ENCODE measurements at regions not wholly inside any gene's neighbourhood (a gene's known extent, or its start where the extent isn't known, plus 50 kb on each side); places are given as distances from the start of the nearest gene placed in this dataset.
"Not testable (repeated sequence)": the region's sequence is repeated elsewhere in the genome, so short reads cannot be mapped to it uniquely, and the experiment has no call there.

- Histone ChIP-seq H3K9ac (ENCODE audit: low read depth in 1 of 3, low read length in 3 of 3) (no peak overlapping the region), H3K27ac (ENCODE audit: low read depth, low read length) (no peak overlapping the region), H3K9me3 (ENCODE audit: control insufficient read depth in 3 of 3, low read length in 3 of 3) (no peaks in the 10 kb centered on the region), H3K36me3 (ENCODE audit: control insufficient read depth in 3 of 3, insufficient read depth in 3 of 3, low read length in 3 of 3) (no peaks in the 10 kb centered on the region), H3K27me3 (ENCODE audit: control insufficient read depth in 3 of 3, insufficient read depth in 3 of 3, low read length in 3 of 3) (no peaks in the 10 kb centered on the region), H3K4me3 (ENCODE audit: low read length in 3 of 3) (no peak overlapping the region), H3K4me1 (ENCODE audit: control insufficient read depth in 3 of 3, insufficient read depth in 3 of 3, low read length in 3 of 3) (no peaks in the 10 kb centered on the region)
These were observed 657.9 kb upstream of the ST8SIA4 start for GRCh38 chr5:101561018-101561417.

GRCh38 chr5:101543780-101544179 lies 640.7 kb upstream of the ST8SIA4 start:
- H3K4me1 ChIP-seq (ENCODE audit: control insufficient read depth in 3 of 3, insufficient read depth in 3 of 3, low read length in 3 of 3): no peaks in the 10 kb centered on the region
- H3K27me3 ChIP-seq (ENCODE audit: control insufficient read depth in 3 of 3, insufficient read depth in 3 of 3, low read length in 3 of 3): no peaks in the 10 kb centered on the region
- H3K27ac ChIP-seq (ENCODE audit: low read depth, low read length): no peak overlapping the region
- H3K9me3 ChIP-seq (ENCODE audit: control insufficient read depth in 3 of 3, low read length in 3 of 3): no peaks in the 10 kb centered on the region
- H3K36me3 ChIP-seq (ENCODE audit: control insufficient read depth in 3 of 3, insufficient read depth in 3 of 3, low read length in 3 of 3): no peaks in the 10 kb centered on the region
- H3K9ac ChIP-seq (ENCODE audit: low read depth in 1 of 3, low read length in 3 of 3): no peak overlapping the region
- no peak overlapping the region for H3K4me3 ChIP-seq (ENCODE audit: low read length in 3 of 3)

- Histone ChIP-seq H3K4me3 (ENCODE audit: low read length in 3 of 3) (no peak overlapping the region), H3K27me3 (ENCODE audit: control insufficient read depth in 3 of 3, insufficient read depth in 3 of 3, low read length in 3 of 3) (no peaks in the 10 kb centered on the region), H3K27ac (ENCODE audit: low read depth, low read length) (no peak overlapping the region), H3K9ac (ENCODE audit: low read depth in 1 of 3, low read length in 3 of 3) (no peak overlapping the region), H3K36me3 (ENCODE audit: control insufficient read depth in 3 of 3, insufficient read depth in 3 of 3, low read length in 3 of 3) (no peaks in the 10 kb centered on the region), H3K9me3 (ENCODE audit: control insufficient read depth in 3 of 3, low read length in 3 of 3) (no peaks in the 10 kb centered on the region), H3K4me1 (ENCODE audit: control insufficient read depth in 3 of 3, insufficient read depth in 3 of 3, low read length in 3 of 3) (no peaks in the 10 kb centered on the region)
These were observed 636.2 kb upstream of the ST8SIA4 start for GRCh38 chr5:101539315-101539714.

- H3K4me1 ChIP-seq (ENCODE audit: control insufficient read depth in 3 of 3, insufficient read depth in 3 of 3, low read length in 3 of 3): no peaks in the 10 kb centered on the region
- no peaks in the 10 kb centered on the region for H3K9me3 ChIP-seq (ENCODE audit: control insufficient read depth in 3 of 3, low read length in 3 of 3)
- H3K9ac ChIP-seq (ENCODE audit: low read depth in 1 of 3, low read length in 3 of 3): no peak overlapping the region
- H3K36me3 ChIP-seq (ENCODE audit: control insufficient read depth in 3 of 3, insufficient read depth in 3 of 3, low read length in 3 of 3): no peaks in the 10 kb centered on the region
- H3K4me3 ChIP-seq (ENCODE audit: low read length in 3 of 3): no peak overlapping the region
- H3K27ac ChIP-seq (ENCODE audit: low read depth, low read length): no peak overlapping the region
- no peaks in the 10 kb centered on the region for H3K27me3 ChIP-seq (ENCODE audit: control insufficient read depth in 3 of 3, insufficient read depth in 3 of 3, low read length in 3 of 3)
These were observed 632.5 kb upstream of the ST8SIA4 start for GRCh38 chr5:101535626-101536025.

- Histone ChIP-seq H3K9me3 (ENCODE audit: control insufficient read depth in 3 of 3, low read length in 3 of 3) (no peaks in the 10 kb centered on the region), H3K36me3 (ENCODE audit: control insufficient read depth in 3 of 3, insufficient read depth in 3 of 3, low read length in 3 of 3) (no peaks in the 10 kb centered on the region), H3K4me3 (ENCODE audit: low read length in 3 of 3) (no peak overlapping the region), H3K27me3 (ENCODE audit: control insufficient read depth in 3 of 3, insufficient read depth in 3 of 3, low read length in 3 of 3) (no peaks in the 10 kb centered on the region), H3K9ac (ENCODE audit: low read depth in 1 of 3, low read length in 3 of 3) (no peak overlapping the region), H3K4me1 (ENCODE audit: control insufficient read depth in 3 of 3, insufficient read depth in 3 of 3, low read length in 3 of 3) (no peaks in the 10 kb centered on the region), H3K27ac (ENCODE audit: low read depth, low read length) (no peak overlapping the region)
These were observed 631.5 kb upstream of the ST8SIA4 start for GRCh38 chr5:101534491-101535110.

- no peak overlapping the region for H3K4me3 ChIP-seq (ENCODE audit: low read length in 3 of 3)
- H3K27ac ChIP-seq (ENCODE audit: low read depth, low read length): no peak overlapping the region
- no peaks in the 10 kb centered on the region for H3K27me3 ChIP-seq (ENCODE audit: control insufficient read depth in 3 of 3, insufficient read depth in 3 of 3, low read length in 3 of 3)
- H3K36me3 ChIP-seq (ENCODE audit: control insufficient read depth in 3 of 3, insufficient read depth in 3 of 3, low read length in 3 of 3): no peaks in the 10 kb centered on the region
- H3K9ac ChIP-seq (ENCODE audit: low read depth in 1 of 3, low read length in 3 of 3): no peak overlapping the region
- H3K9me3 ChIP-seq (ENCODE audit: control insufficient read depth in 3 of 3, low read length in 3 of 3): no peaks in the 10 kb centered on the region
- no peaks in the 10 kb centered on the region for H3K4me1 ChIP-seq (ENCODE audit: control insufficient read depth in 3 of 3, insufficient read depth in 3 of 3, low read length in 3 of 3)
These were observed 629.3 kb upstream of the ST8SIA4 start for GRCh38 chr5:101532430-101532829.

GRCh38 chr5:101531026-101531425 lies 627.9 kb upstream of the ST8SIA4 start:
- no peaks in the 10 kb centered on the region for H3K9me3 ChIP-seq (ENCODE audit: control insufficient read depth in 3 of 3, low read length in 3 of 3)
- H3K4me1 ChIP-seq (ENCODE audit: control insufficient read depth in 3 of 3, insufficient read depth in 3 of 3, low read length in 3 of 3): no peaks in the 10 kb centered on the region
- H3K4me3 ChIP-seq (ENCODE audit: low read length in 3 of 3): no peak overlapping the region
- no peaks in the 10 kb centered on the region for H3K27me3 ChIP-seq (ENCODE audit: control insufficient read depth in 3 of 3, insufficient read depth in 3 of 3, low read length in 3 of 3)
- no peak overlapping the region for H3K9ac ChIP-seq (ENCODE audit: low read depth in 1 of 3, low read length in 3 of 3)
- no peak overlapping the region for H3K27ac ChIP-seq (ENCODE audit: low read depth, low read length)
- H3K36me3 ChIP-seq (ENCODE audit: control insufficient read depth in 3 of 3, insufficient read depth in 3 of 3, low read length in 3 of 3): no peaks in the 10 kb centered on the region

GRCh38 chr5:101529094-101529493 lies 626.0 kb upstream of the ST8SIA4 start:
- not testable (repeated sequence) for H3K9ac ChIP-seq (ENCODE audit: low read depth in 1 of 3, low read length in 3 of 3); H3K4me1 ChIP-seq (ENCODE audit: control insufficient read depth in 3 of 3, insufficient read depth in 3 of 3, low read length in 3 of 3); H3K27ac ChIP-seq (ENCODE audit: low read depth, low read length); H3K4me3 ChIP-seq (ENCODE audit: low read length in 3 of 3); H3K27me3 ChIP-seq (ENCODE audit: control insufficient read depth in 3 of 3, insufficient read depth in 3 of 3, low read length in 3 of 3); H3K9me3 ChIP-seq (ENCODE audit: control insufficient read depth in 3 of 3, low read length in 3 of 3); H3K36me3 ChIP-seq (ENCODE audit: control insufficient read depth in 3 of 3, insufficient read depth in 3 of 3, low read length in 3 of 3)

DNA sequence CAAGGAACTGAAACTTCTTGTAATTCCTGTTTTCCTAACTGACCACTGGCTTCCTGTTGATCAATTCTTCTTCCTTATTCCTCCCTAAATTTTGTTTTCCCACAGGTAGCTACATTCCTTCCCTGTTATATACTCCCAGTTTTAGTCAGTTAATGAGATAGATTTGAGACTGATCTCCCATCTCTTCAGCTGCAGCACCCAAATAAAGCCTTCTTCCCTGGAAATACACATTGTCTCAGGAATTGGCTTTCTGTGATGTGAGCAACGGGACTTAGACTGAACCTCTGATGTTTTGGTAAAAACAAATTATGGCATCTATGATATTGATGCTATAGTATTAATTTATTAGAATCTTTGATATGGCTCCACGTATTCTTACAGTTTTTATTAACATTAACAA lies 617.3 kb upstream of the ST8SIA4 start:
- H3K27ac ChIP-seq (ENCODE audit: low read depth, low read length): no peak overlapping the region
- no peak overlapping the region for H3K9ac ChIP-seq (ENCODE audit: low read depth in 1 of 3, low read length in 3 of 3)
- H3K27me3 ChIP-seq (ENCODE audit: control insufficient read depth in 3 of 3, insufficient read depth in 3 of 3, low read length in 3 of 3): no peaks in the 10 kb centered on the region
- H3K4me1 ChIP-seq (ENCODE audit: control insufficient read depth in 3 of 3, insufficient read depth in 3 of 3, low read length in 3 of 3): no peaks in the 10 kb centered on the region
- no peak overlapping the region for H3K4me3 ChIP-seq (ENCODE audit: low read length in 3 of 3)
- no peaks in the 10 kb centered on the region for H3K9me3 ChIP-seq (ENCODE audit: control insufficient read depth in 3 of 3, low read length in 3 of 3)
- no peaks in the 10 kb centered on the region for H3K36me3 ChIP-seq (ENCODE audit: control insufficient read depth in 3 of 3, insufficient read depth in 3 of 3, low read length in 3 of 3)

GRCh38 chr5:101517795-101518194 lies 614.7 kb upstream of the ST8SIA4 start:
- no peaks in the 10 kb centered on the region for H3K36me3 ChIP-seq (ENCODE audit: control insufficient read depth in 3 of 3, insufficient read depth in 3 of 3, low read length in 3 of 3)
- H3K4me3 ChIP-seq (ENCODE audit: low read length in 3 of 3): no peak overlapping the region
- no peak overlapping the region for H3K9ac ChIP-seq (ENCODE audit: low read depth in 1 of 3, low read length in 3 of 3)
- no peaks in the 10 kb centered on the region for H3K9me3 ChIP-seq (ENCODE audit: control insufficient read depth in 3 of 3, low read length in 3 of 3)
- H3K27ac ChIP-seq (ENCODE audit: low read depth, low read length): no peak overlapping the region
- no peaks in the 10 kb centered on the region for H3K27me3 ChIP-seq (ENCODE audit: control insufficient read depth in 3 of 3, insufficient read depth in 3 of 3, low read length in 3 of 3)
- no peaks in the 10 kb centered on the region for H3K4me1 ChIP-seq (ENCODE audit: control insufficient read depth in 3 of 3, insufficient read depth in 3 of 3, low read length in 3 of 3)

DNA sequence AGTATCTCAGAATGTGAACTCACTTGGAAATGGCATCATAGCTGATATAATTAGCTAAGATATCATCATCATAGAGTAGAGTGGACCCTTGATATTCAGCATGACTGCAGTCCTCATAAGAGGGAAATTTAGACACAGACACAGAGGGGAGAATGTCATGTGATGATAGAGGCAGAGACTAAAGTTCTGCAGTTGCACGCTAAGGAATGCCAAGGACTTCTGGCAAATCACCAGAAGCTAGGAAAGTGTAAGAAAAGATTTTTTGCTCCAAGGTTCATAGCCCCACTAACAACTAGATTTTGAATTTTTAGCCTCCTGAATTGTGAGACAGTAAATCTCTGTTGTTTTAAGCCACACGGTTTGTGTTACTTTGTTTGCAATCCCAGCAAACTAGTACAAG lies 612.6 kb upstream of the ST8SIA4 start:
- Histone ChIP-seq H3K9me3 (ENCODE audit: control insufficient read depth in 3 of 3, low read length in 3 of 3) (no peaks in the 10 kb centered on the region), H3K4me1 (ENCODE audit: control insufficient read depth in 3 of 3, insufficient read depth in 3 of 3, low read length in 3 of 3) (no peaks in the 10 kb centered on the region)

More for the DNA sequence above, 612.6 kb upstream of the ST8SIA4 start:
- no peaks in the 10 kb centered on the region for H3K36me3 ChIP-seq (ENCODE audit: control insufficient read depth in 3 of 3, insufficient read depth in 3 of 3, low read length in 3 of 3)
- no peak overlapping the region for H3K4me3 ChIP-seq (ENCODE audit: low read length in 3 of 3)
- no peak overlapping the region for H3K27ac ChIP-seq (ENCODE audit: low read depth, low read length)
- H3K27me3 ChIP-seq (ENCODE audit: control insufficient read depth in 3 of 3, insufficient read depth in 3 of 3, low read length in 3 of 3): no peaks in the 10 kb centered on the region
- no peak overlapping the region for H3K9ac ChIP-seq (ENCODE audit: low read depth in 1 of 3, low read length in 3 of 3)
